ENCODE measurements at regions not wholly inside any gene's neighbourhood (a gene's known extent, or its start where the extent isn't known, plus 50 kb on each side); places are given as distances from the start of the nearest gene placed in this dataset.

GRCh38 chr16:88319116-88319965, 63.4 kb upstream of the ZNF469 start:
- H3K27ac ChIP-seq: no peak overlapping the region

GRCh38 chr16:88320947-88321634, 61.7 kb upstream of the ZNF469 start:
- H3K27me3 ChIP-seq (replicated peaks; ENCODE audit: insufficient read depth): no peaks in the 10 kb centered on the region
- TF ChIP-seq POLR2AphosphoS5 (IDR thresholded peaks at IDR 0.05): no peak
- TF ChIP-seq CTCF (IDR thresholded peaks at IDR 0.05): no peak
- TF ChIP-seq POLR2A (IDR thresholded peaks at IDR 0.05): no peak
- intact Hi-C loops (cut with DNase I): no loop called here
- H3K4me3 ChIP-seq: no peak overlapping the region
- WGBS: 94% methylated on average over 16 of the region's 16 CpGs
- H3K27ac ChIP-seq: no peak overlapping the region
- no peaks in the 10 kb centered on the region for H3K9me3 ChIP-seq
- no peaks in the 10 kb centered on the region for H3K4me1 ChIP-seq (replicated peaks)
- no peak for DNase-seq (ENCODE audit: low spot score)
- H3K36me3 ChIP-seq: no peaks in the 10 kb centered on the region

More at GRCh38 chr16:88319116-88319965, 63.4 kb upstream of the ZNF469 start:
- Histone ChIP-seq H3K36me3 (no peaks in the 10 kb centered on the region), H3K27me3 (replicated peaks; ENCODE audit: insufficient read depth) (no peaks in the 10 kb centered on the region), H3K9me3 (no peaks in the 10 kb centered on the region), H3K4me1 (replicated peaks) (no peaks in the 10 kb centered on the region), H3K4me3 (no peak overlapping the region)
- TF ChIP-seq CTCF (IDR thresholded peaks at IDR 0.05): no peak
- TF ChIP-seq POLR2A (IDR thresholded peaks at IDR 0.05): no peak
- TF ChIP-seq POLR2AphosphoS5 (IDR thresholded peaks at IDR 0.05): no peak
- intact Hi-C loops (cut with DNase I): no loop called here
- WGBS: 85% methylated on average over 21 of the region's 23 CpGs
- no peak for DNase-seq (ENCODE audit: low spot score)

- no peaks in the 10 kb centered on the region for H3K4me1 ChIP-seq (replicated peaks)
- no peaks in the 10 kb centered on the region for H3K27me3 ChIP-seq (replicated peaks; ENCODE audit: insufficient read depth)
- no peaks in the 10 kb centered on the region for H3K9me3 ChIP-seq
- TF ChIP-seq CTCF (IDR thresholded peaks at IDR 0.05) (no peak), POLR2AphosphoS5 (IDR thresholded peaks at IDR 0.05) (no peak), POLR2A (IDR thresholded peaks at IDR 0.05) (no peak)
- no peaks in the 10 kb centered on the region for H3K36me3 ChIP-seq
- H3K27ac ChIP-seq: no peak overlapping the region
- 93% methylated on average over 32 of the region's 32 CpGs for WGBS
- intact Hi-C loops (cut with DNase I): no loop called here
- H3K4me3 ChIP-seq: no peak overlapping the region
- DNase-seq (ENCODE audit: low spot score): no peak
These were observed 60.9 kb upstream of the ZNF469 start for GRCh38 chr16:88321635-88322499.

- TF ChIP-seq POLR2AphosphoS5 (IDR thresholded peaks at IDR 0.05) (no peak), CTCF (IDR thresholded peaks at IDR 0.05) (no peak), POLR2A (IDR thresholded peaks at IDR 0.05) (no peak)
- no peak overlapping the region for H3K4me3 ChIP-seq
- no peaks in the 10 kb centered on the region for H3K4me1 ChIP-seq (replicated peaks)
- H3K27me3 ChIP-seq (replicated peaks; ENCODE audit: insufficient read depth): no peaks in the 10 kb centered on the region
- WGBS: 95% methylated on average over 19 of the region's 19 CpGs
- H3K27ac ChIP-seq: no peak overlapping the region
- no peaks in the 10 kb centered on the region for H3K9me3 ChIP-seq
- intact Hi-C loops (cut with DNase I): no loop called here
- DNase-seq (ENCODE audit: low spot score): no peak
- H3K36me3 ChIP-seq: no peaks in the 10 kb centered on the region
These were observed 60.2 kb upstream of the ZNF469 start for GRCh38 chr16:88322500-88322970.

Data from prostate gland (tissue), 2 donors.